CD14-positive monocyte (primary cell): ENCODE measurements at regions not wholly inside any gene's neighbourhood (a gene's known extent, or its start where the extent isn't known, plus 50 kb on each side); places are given as distances from the start of the nearest gene placed in this dataset.
"Not testable (repeated sequence)": the region's sequence is repeated elsewhere in the genome, so short reads cannot be mapped to it uniquely, and the experiment has no call there.

Source experiments
- DNase-seq, 3 donors: peaks; one replicate each; pipeline ENCODE4 v3.0.0-alpha.2; 2011 to 2022
- H2AFZ ChIP-seq: 2 replicates; pipeline ENCODE4 v1.6.0; 2012; ENCODE audit warnings: mild to moderate bottlenecking, low read depth, low read length, inconsistent platforms; ENCODE audit not compliant: insufficient read depth, poor library complexity, severe bottlenecking
- H3K27ac ChIP-seq, 2 donors: 1 replicate in 1 of 2; 2 replicates in 1 of 2; pipeline ENCODE4 v1.5.1; 2012 to 2013; ENCODE audit warnings: low read length in 2 of 2, control low read depth in 1 of 2, inconsistent platforms in 1 of 2, low read depth in 1 of 2, mild to moderate bottlenecking in 1 of 2
- H3K27me3 ChIP-seq, 2 donors: one replicate each; pipeline versions ENCODE4 v1.6.0 to v1.6.1; 2011 to 2013; ENCODE audit warnings: low read length in 2 of 2; ENCODE audit not compliant: control insufficient read depth in 2 of 2, insufficient read depth in 2 of 2
- H3K36me3 ChIP-seq, 2 donors: replicated peaks in 1 of 2; 1 replicate in 1 of 2; 2 replicates in 1 of 2; pipeline versions ENCODE4 v1.5.1 to v1.6.1; 2012 to 2013; ENCODE audit warnings: low read length in 2 of 2, control low read depth in 1 of 2, inconsistent platforms in 1 of 2, mild to moderate bottlenecking in 1 of 2; ENCODE audit not compliant: insufficient read depth in 2 of 2, control insufficient read depth in 1 of 2
- H3K4me1 ChIP-seq, 2 donors: 1 replicate in 1 of 2; 2 replicates in 1 of 2; pipeline versions ENCODE4 v1.5.1 to v1.6.1; 2012 to 2013; ENCODE audit warnings: low read length in 2 of 2, control low read depth in 1 of 2, inconsistent platforms in 1 of 2, mild to moderate bottlenecking in 1 of 2, moderate library complexity in 1 of 2; ENCODE audit not compliant: insufficient read depth in 2 of 2, control insufficient read depth in 1 of 2
- H3K4me2 ChIP-seq: replicated peaks from 2 replicates; pipeline ENCODE3; 2012; ENCODE audit warnings: low read length, moderate library complexity, mild to moderate bottlenecking; ENCODE audit not compliant: poor library complexity, severe bottlenecking; ENCODE audit errors: extremely low read depth
- H3K4me3 ChIP-seq, 3 experiments: fragments of 200-600 bp in 1 of 3; sonication (generic) in 1 of 3; replicated peaks in 1 of 3; 1 replicate in 2 of 3; 2 replicates in 1 of 3; pipeline ENCODE4 v1.5.1; 2011 to 2013; ENCODE audit warnings: low read length in 3 of 3, mild to moderate bottlenecking in 3 of 3, control low read depth in 2 of 3, low read depth in 2 of 3, inconsistent platforms in 1 of 3, moderate library complexity in 1 of 3
- H3K79me2 ChIP-seq: 2 replicates; pipeline ENCODE4 v1.6.0; 2012; ENCODE audit warnings: mild to moderate bottlenecking, control low read depth, inconsistent platforms, low read length, moderate library complexity; ENCODE audit not compliant: insufficient read depth
- H3K9ac ChIP-seq: 2 replicates; pipeline ENCODE4 v1.6.0; 2017; ENCODE audit warnings: low read length, mild to moderate bottlenecking; ENCODE audit not compliant: insufficient read depth, poor library complexity, severe bottlenecking
- H3K9me3 ChIP-seq, 2 donors: replicated peaks in 1 of 2; 1 replicate in 1 of 2; 2 replicates in 1 of 2; pipeline versions ENCODE4 v1.5.1 to v1.6.1; 2012 to 2013; ENCODE audit warnings: low read length in 2 of 2, control low read depth in 1 of 2; ENCODE audit not compliant: control insufficient read depth in 1 of 2, insufficient read depth in 1 of 2
- H4K20me1 ChIP-seq: 2 replicates; pipeline ENCODE4 v1.6.0; 2012; ENCODE audit warnings: mild to moderate bottlenecking, low read length, control low read depth, moderate library complexity; ENCODE audit not compliant: insufficient read depth
- H3K27ac Mint-ChIP-seq, 7 donors: one replicate each; pipeline ENCODE4 v1.8.0; 2020; ENCODE audit warnings: mild to moderate bottlenecking in 7 of 7, mixed read lengths in 7 of 7, moderate library complexity in 6 of 7, inconsistent platforms in 2 of 7
- H3K27me3 Mint-ChIP-seq, 3 donors: one replicate each; pipeline ENCODE4 v1.8.0; 2021 to 2022; ENCODE audit warnings: low read depth in 3 of 3, mild to moderate bottlenecking in 3 of 3, mixed read lengths in 3 of 3, moderate library complexity in 3 of 3, inconsistent platforms in 1 of 3
- H3K36me3 Mint-ChIP-seq, 2 donors: one replicate each; pipeline ENCODE4 v1.8.0; 2020; ENCODE audit warnings: mixed read lengths in 2 of 2, inconsistent platforms in 1 of 2, mild to moderate bottlenecking in 1 of 2
- H3K4me1 Mint-ChIP-seq: one replicate; pipeline ENCODE4 v1.8.0; 2020; ENCODE audit warnings: mild to moderate bottlenecking, mixed read lengths
- H3K4me3 Mint-ChIP-seq, 2 donors: one replicate each; pipeline ENCODE4 v1.8.0; 2020; ENCODE audit warnings: mild to moderate bottlenecking in 2 of 2, mixed read lengths in 2 of 2, moderate library complexity in 1 of 2
- H3K9me3 Mint-ChIP-seq, 7 donors: one replicate each; pipeline ENCODE4 v1.8.0; 2020 to 2022; ENCODE audit warnings: mixed read lengths in 7 of 7, mild to moderate bottlenecking in 6 of 7, moderate library complexity in 6 of 7, inconsistent platforms in 2 of 7
- CTCF ChIP-seq: fragments of 200-600 bp; IDR thresholded peaks from one replicate; pipeline ENCODE4 v1.8.0; 2022; ENCODE audit warnings: antibody characterized with exemption, mild to moderate bottlenecking
- WGBS: methylation state at CpG from one replicate; pipeline ENCODE4 v1.1.5; 2013; ENCODE audit warnings: missing lambda C conversion rate; ENCODE audit not compliant: insufficient coverage; 5-methylcytosine and 5-hydroxymethylcytosine counted together
- intact Hi-C, 2 donors: fragments of 100-400 bp; cut with micrococcal nuclease; formaldehyde crosslinking; loops; one replicate each; pipeline versions ENCODE4 v1.15.0 to v1.15.1; 2023

- Histone ChIP-seq H2AFZ (no peak overlapping the region), H3K4me2 (no peak overlapping the region), H4K20me1 (no peaks in the 10 kb centered on the region), H3K9me3 (peaks cover 11 to 24% of the 10 kb centered on the region in 2 donors), H3K36me3 (no peaks in the 10 kb centered on the region), H3K27me3 (no peaks in the 10 kb centered on the region), H3K4me3 (no peak overlapping the region), H3K9ac (no peak overlapping the region), H3K4me1 (no peaks in the 10 kb centered on the region), H3K27ac (no peak overlapping the region), H3K79me2 (no peaks in the 10 kb centered on the region)
- Mint-ChIP-seq H3K4me1 (no peaks in the 10 kb centered on the region), H3K27me3 (peaks cover 0 to 4% (median 0%) of the 10 kb centered on the region in 3 donors), H3K27ac (no peak overlapping the region), H3K36me3 (no peaks in the 10 kb centered on the region), H3K9me3 (peaks cover 4 to 34% (median 17%) of the 10 kb centered on the region in 7 donors), H3K4me3 (no peak overlapping the region)
- DNase-seq: no peak
- TF ChIP-seq CTCF: no peak
- 100% methylated on average over 2 of the region's 5 CpGs for WGBS
- intact Hi-C loops: no loop called here
Observed at GRCh38 chr7:67928141-67928540, 931.5 kb downstream of the TYW1 start.

- H3K27ac Mint-ChIP-seq, H3K4me1 Mint-ChIP-seq, DNase-seq, H3K4me1 ChIP-seq, H3K4me2 ChIP-seq, H3K79me2 ChIP-seq, H2AFZ ChIP-seq, H3K36me3 ChIP-seq, H3K9ac ChIP-seq, H4K20me1 ChIP-seq, intact Hi-C loops, H3K36me3 Mint-ChIP-seq, H3K27me3 ChIP-seq, H3K4me3 Mint-ChIP-seq, H3K27me3 Mint-ChIP-seq, H3K4me3 ChIP-seq, H3K27ac ChIP-seq: not testable (repeated sequence)
- peaks cover 6 to 42% (median 23%) of the 10 kb centered on the region in 7 donors for H3K9me3 Mint-ChIP-seq
- 60% methylated on average over 1 of the region's 8 CpGs for WGBS
- H3K9me3 ChIP-seq: peaks cover 13 to 31% of the 10 kb centered on the region in 2 donors
Observed at GRCh38 chr7:67936447-67936846, 939.8 kb downstream of the TYW1 start.
